Mucosa of rectum (tissue), 2 donors: ENCODE measurements at regions not wholly inside any gene's neighbourhood (a gene's known extent, or its start where the extent isn't known, plus 50 kb on each side); places are given as distances from the start of the nearest gene placed in this dataset.
A peak's percentile ranks its signal among the peaks of the same experiment; 100 is the strongest.

ENCODE experiments used
- H3K27ac ChIP-seq, 2 donors: one replicate each; pipeline ENCODE4 v1.7.0; 2013; ENCODE audit warnings: inconsistent platforms in 2 of 2, low read depth in 2 of 2, low read length in 2 of 2
- H3K27me3 ChIP-seq, 2 donors: one replicate each; pipeline ENCODE4 v1.7.0; 2013; ENCODE audit warnings: low read length in 2 of 2; ENCODE audit not compliant: control insufficient read depth in 2 of 2, insufficient read depth in 2 of 2
- H3K36me3 ChIP-seq, 2 donors: one replicate each; pipeline ENCODE4 v1.7.0; 2013; ENCODE audit warnings: low read length in 2 of 2; ENCODE audit not compliant: control insufficient read depth in 2 of 2, insufficient read depth in 2 of 2
- H3K4me1 ChIP-seq, 2 donors: one replicate each; pipeline ENCODE4 v1.7.0; 2013; ENCODE audit warnings: low read length in 2 of 2, mild to moderate bottlenecking in 1 of 2; ENCODE audit not compliant: control insufficient read depth in 2 of 2, insufficient read depth in 2 of 2
- H3K4me3 ChIP-seq, 2 donors: one replicate each; pipeline ENCODE4 v1.7.0; 2013; ENCODE audit warnings: low read length in 2 of 2
- H3K9ac ChIP-seq, 2 donors: one replicate each; pipeline ENCODE4 v1.7.0; 2013; ENCODE audit warnings: low read length in 2 of 2, low read depth in 1 of 2, mild to moderate bottlenecking in 1 of 2
- H3K9me3 ChIP-seq, 2 donors: one replicate each; pipeline ENCODE4 v1.7.0; 2013; ENCODE audit warnings: low read length in 2 of 2; ENCODE audit not compliant: control insufficient read depth in 2 of 2
- donor health status: healthy.
- donor health status: Normal muscosa, but diverticular disease.

- Histone ChIP-seq H3K27ac (no peak overlapping the region), H3K27me3 (no peaks in the 10 kb centered on the region), H3K36me3 (no peaks in the 10 kb centered on the region), H3K4me1 (no peaks in the 10 kb centered on the region), H3K9ac (no peak overlapping the region), H3K4me3 (no peak overlapping the region), H3K9me3 (peaks cover 0 to 7% of the 10 kb centered on the region in 2 donors)
These were observed 199.2 kb upstream of the CDH4 start for GRCh38 chr20:61052776-61053442.

- Histone ChIP-seq H3K36me3 (no peaks in the 10 kb centered on the region), H3K27ac (no peak overlapping the region), H3K27me3 (no peaks in the 10 kb centered on the region), H3K9me3 (peaks cover 0 to 6% of the 10 kb centered on the region in 2 donors), H3K4me1 (no peaks in the 10 kb centered on the region), H3K4me3 (no peak overlapping the region), H3K9ac (no peak overlapping the region)
These were observed 198.6 kb upstream of the CDH4 start for GRCh38 chr20:61053487-61053886.

GRCh38 chr20:61053889-61054288, 198.2 kb upstream of the CDH4 start:
- no peaks in the 10 kb centered on the region for H3K36me3 ChIP-seq
- no peak overlapping the region for H3K27ac ChIP-seq
- H3K9me3 ChIP-seq: peaks cover 0 to 5% of the 10 kb centered on the region in 2 donors
- H3K4me3 ChIP-seq: no peak overlapping the region
- H3K9ac ChIP-seq: no peak overlapping the region
- H3K27me3 ChIP-seq: no peaks in the 10 kb centered on the region
- no peaks in the 10 kb centered on the region for H3K4me1 ChIP-seq

GRCh38 chr20:61054411-61054810, 197.7 kb upstream of the CDH4 start:
- Histone ChIP-seq H3K9me3 (peaks cover 0 to 5% of the 10 kb centered on the region in 2 donors), H3K27ac (no peak overlapping the region), H3K9ac (no peak overlapping the region), H3K36me3 (no peaks in the 10 kb centered on the region), H3K4me1 (no peaks in the 10 kb centered on the region), H3K4me3 (no peak overlapping the region), H3K27me3 (no peaks in the 10 kb centered on the region)

GRCh38 chr20:61055180-61056010, 196.7 kb upstream of the CDH4 start:
- Histone ChIP-seq H3K9me3 (peaks cover 0 to under 1% of the 10 kb centered on the region in 2 donors), H3K4me1 (no peaks in the 10 kb centered on the region), H3K27ac (peak overlapping the region in 1 of 2 donors; percentile 35), H3K36me3 (no peaks in the 10 kb centered on the region), H3K27me3 (no peaks in the 10 kb centered on the region), H3K4me3 (no peak overlapping the region), H3K9ac (no peak overlapping the region)

- Histone ChIP-seq H3K9me3 (no peaks in the 10 kb centered on the region), H3K4me1 (no peaks in the 10 kb centered on the region), H3K27me3 (no peaks in the 10 kb centered on the region), H3K9ac (no peak overlapping the region), H3K4me3 (no peak overlapping the region), H3K36me3 (no peaks in the 10 kb centered on the region), H3K27ac (peak overlapping the region in 1 of 2 donors; percentile 35)
These were observed 195.9 kb upstream of the CDH4 start for GRCh38 chr20:61056116-61056515.

GRCh38 chr20:61056627-61057442, 195.2 kb upstream of the CDH4 start:
- no peak overlapping the region for H3K27ac ChIP-seq
- H3K27me3 ChIP-seq: no peaks in the 10 kb centered on the region
- no peaks in the 10 kb centered on the region for H3K9me3 ChIP-seq
- H3K4me1 ChIP-seq: no peaks in the 10 kb centered on the region
- no peak overlapping the region for H3K4me3 ChIP-seq
- no peak overlapping the region for H3K9ac ChIP-seq
- no peaks in the 10 kb centered on the region for H3K36me3 ChIP-seq

GRCh38 chr20:61057443-61058121, 194.5 kb upstream of the CDH4 start:
- H3K9ac ChIP-seq: no peak overlapping the region
- no peak overlapping the region for H3K27ac ChIP-seq
- no peak overlapping the region for H3K4me3 ChIP-seq
- no peaks in the 10 kb centered on the region for H3K36me3 ChIP-seq
- H3K4me1 ChIP-seq: no peaks in the 10 kb centered on the region
- no peaks in the 10 kb centered on the region for H3K9me3 ChIP-seq
- no peaks in the 10 kb centered on the region for H3K27me3 ChIP-seq

- H3K27ac ChIP-seq: no peak overlapping the region
- no peaks in the 10 kb centered on the region for H3K4me1 ChIP-seq
- H3K4me3 ChIP-seq: no peak overlapping the region
- no peaks in the 10 kb centered on the region for H3K36me3 ChIP-seq
- no peaks in the 10 kb centered on the region for H3K9me3 ChIP-seq
- H3K27me3 ChIP-seq: no peaks in the 10 kb centered on the region
- no peak overlapping the region for H3K9ac ChIP-seq
These were observed 190.1 kb upstream of the CDH4 start for GRCh38 chr20:61061981-61062380.
